Activated CD4-positive, alpha-beta T cell treated with anti-CD3 and anti-CD28 coated beads for 4 hours (primary cell): ENCODE measurements at regions not wholly inside any gene's neighbourhood (a gene's known extent, or its start where the extent isn't known, plus 50 kb on each side); places are given as distances from the start of the nearest gene placed in this dataset.
A peak's percentile ranks its signal among the peaks of the same experiment; 100 is the strongest.
"Not testable (repeated sequence)": the region's sequence is repeated elsewhere in the genome, so short reads cannot be mapped to it uniquely, and the experiment has no call there.

ENCODE experiments used
- DNase-seq, 2 donors: peaks; one replicate each; pipeline ENCODE4 v3.0.0-alpha.2; 2020

DNA sequence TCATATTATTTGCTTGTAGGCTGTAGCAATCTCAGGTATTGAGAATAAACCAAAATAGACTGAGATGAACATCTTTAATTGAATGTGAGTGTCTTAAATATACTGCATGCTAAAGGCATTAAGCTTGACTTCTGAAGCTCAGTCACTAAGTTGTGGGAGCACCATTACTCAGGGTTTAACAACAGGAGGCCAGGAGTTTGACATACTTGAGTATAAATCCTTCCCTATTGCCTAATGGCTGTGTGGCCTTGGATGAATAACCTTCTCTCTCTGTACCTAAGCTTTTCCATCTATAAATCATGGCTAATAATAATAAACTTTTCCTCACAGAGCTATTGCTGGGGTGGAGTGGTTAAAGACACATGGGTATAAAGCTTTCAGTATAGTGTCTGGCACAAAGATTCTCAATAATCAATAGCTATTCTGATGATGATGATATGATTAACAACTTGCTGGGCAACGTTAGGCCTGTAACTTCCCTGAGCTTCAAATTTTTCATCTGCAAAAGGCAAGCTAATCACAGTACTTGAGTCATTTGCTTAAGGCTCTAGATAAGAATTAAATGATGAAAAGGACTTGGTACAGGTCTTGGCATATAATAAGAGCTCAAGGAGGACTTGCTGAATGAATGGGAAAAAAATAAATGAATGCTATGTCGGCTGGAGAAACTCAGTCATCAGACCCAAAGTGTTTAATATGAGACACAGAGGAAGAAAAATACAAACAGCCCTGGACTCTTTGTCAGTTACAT lies 174.0 kb upstream of the IL12B start:
- DNase-seq, result no peak

- DNase-seq, result no peak
Observed at GRCh38 chr5:159504857-159505304, 174.6 kb upstream of the IL12B start.

GRCh38 chr5:159507055-159507454 lies 176.8 kb upstream of the IL12B start:
- DNase-seq, result no peak

- no peak for DNase-seq
Observed at GRCh38 chr5:159507661-159508060, 177.4 kb upstream of the IL12B start.

GRCh38 chr5:159508344-159508743 lies 178.1 kb upstream of the IL12B start:
- DNase-seq, result no peak

DNA sequence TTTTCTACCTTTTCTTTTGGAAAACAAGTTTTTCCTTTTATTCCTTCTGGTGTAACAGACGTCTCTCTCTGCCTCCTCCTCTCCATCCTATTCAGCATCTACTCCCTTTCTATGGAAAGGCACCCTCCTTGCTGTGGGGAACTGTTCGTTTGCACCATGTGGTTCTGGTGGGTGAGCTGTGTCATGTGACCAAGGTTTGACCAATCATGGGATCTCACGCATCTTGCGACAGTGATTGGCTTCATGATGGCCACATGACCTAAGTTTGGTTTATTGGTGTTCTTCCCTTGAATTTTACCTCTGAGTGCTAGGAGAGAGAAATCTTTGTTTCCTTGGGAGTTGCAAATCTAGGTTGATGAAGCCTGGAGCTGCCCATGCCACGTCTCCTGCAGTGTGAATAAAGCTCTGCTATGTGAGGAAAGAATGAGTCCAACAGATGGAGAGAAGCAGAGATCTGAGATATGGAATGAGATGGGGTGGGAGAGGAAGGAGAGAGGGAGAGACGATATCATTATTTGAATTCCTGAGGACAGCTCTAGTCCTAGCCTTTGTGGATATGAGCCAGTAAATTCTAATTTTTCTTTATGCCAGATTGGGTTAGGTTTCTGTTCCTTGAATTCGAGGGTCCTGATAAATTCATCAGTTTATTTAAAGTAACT lies 178.8 kb upstream of the IL12B start:
- DNase-seq, result no peak

DNA sequence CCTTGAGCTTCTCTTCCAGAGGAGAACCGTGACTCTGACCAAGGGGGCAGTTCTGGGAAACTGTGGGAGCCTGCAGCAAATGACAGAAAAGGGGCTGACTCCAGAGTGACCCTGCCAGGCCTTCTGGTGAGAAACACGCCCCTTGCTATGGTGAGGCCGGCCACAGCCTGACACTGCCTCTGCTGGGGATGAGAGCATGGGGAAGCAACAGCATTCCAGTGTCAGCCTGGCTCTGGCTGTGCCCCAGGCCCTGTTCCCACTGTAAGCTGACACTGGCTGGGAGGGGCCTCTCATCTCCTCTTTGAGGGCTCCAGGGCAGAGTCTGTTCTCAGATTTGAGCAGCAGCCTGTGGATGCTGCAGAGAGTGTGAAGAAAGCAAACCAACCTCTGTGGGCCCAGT lies 180.0 kb upstream of the IL12B start:
- DNase-seq, result no peak

DNA sequence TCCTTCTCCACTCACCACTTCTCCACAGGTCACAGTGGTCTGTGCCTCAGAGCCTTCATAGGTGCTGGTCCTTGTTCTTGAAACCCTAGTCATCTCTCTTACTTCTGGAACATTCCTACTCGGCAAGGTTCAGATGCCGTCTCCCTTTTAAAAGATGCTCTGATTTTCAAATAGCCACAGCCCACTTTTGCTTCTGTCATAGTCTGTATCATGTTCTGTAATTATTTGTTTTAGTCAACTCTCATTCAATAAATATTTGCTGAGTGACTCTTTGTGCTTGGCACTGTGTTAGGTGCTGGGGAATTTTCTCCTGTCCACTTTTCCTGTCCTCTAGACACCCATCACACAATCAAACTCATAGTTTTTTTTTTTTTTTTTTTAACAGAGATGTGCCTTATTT lies 181.3 kb upstream of the IL12B start:
- DNase-seq, result no peak

GRCh38 chr5:159512064-159512463 lies 181.8 kb upstream of the IL12B start:
- no peak for DNase-seq

DNA sequence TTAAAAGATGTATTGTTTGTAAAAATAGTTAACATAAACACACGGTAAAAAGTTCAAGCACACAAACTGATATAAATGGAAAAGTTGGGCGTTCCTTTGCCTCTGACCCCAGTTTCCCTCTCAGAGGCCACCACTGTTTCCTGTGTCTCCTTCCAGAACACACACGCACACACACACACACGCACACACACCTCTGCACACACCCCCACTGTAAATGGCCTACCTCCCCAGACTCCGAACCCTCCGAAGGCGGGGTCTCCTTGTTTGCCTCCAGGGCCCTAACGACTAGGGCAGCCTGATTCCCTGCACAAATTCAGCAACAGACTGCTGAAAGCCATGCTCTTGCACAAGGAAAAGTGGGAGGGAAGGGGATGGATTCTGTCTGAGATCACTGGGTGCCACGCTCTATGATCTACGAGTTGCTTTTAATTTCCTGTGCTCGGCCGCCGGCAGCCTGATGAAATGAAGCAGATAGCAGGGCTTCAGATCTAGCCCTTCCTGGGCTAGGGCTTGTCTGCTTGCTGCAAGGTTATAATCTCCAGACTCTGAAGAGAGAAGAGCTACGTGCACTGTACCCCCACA lies 184.0 kb upstream of the IL12B start:
- DNase-seq, result no peak

GRCh38 chr5:159515197-159515596 lies 184.9 kb upstream of the IL12B start:
- no peak for DNase-seq

- peak; percentile 44 to 65 for DNase-seq
Observed at GRCh38 chr5:159515909-159516415, 185.7 kb upstream of the IL12B start.

- DNase-seq, result no peak
Observed at GRCh38 chr5:159518371-159518770, 188.1 kb upstream of the IL12B start.

- no peak for DNase-seq
Observed at GRCh38 chr5:159519365-159519764, 189.1 kb upstream of the IL12B start.

GRCh38 chr5:159522841-159523240 lies 192.6 kb upstream of the IL12B start:
- no peak for DNase-seq

GRCh38 chr5:159524279-159524678 lies 194.0 kb upstream of the IL12B start:
- DNase-seq, result not testable (repeated sequence)

DNA sequence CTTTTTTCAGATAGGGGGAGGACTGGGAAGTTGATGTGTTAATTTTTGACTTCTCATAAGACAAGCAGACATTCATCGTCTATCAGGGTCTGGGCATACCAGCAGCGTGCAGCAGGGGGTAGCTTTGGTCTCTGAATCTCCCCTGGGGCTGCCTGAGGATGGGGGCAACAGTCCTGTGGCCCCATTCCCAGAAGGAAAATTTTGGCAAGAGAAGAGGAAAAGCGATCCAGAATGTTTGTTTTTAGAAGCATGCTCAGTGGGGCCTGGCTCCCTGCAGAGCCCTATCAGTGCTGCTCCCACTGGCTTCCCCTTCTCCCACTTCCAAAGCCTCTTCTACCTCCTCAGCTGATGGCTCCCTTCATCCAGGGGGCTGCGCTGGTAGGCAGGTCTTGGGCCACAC lies 194.8 kb upstream of the IL12B start:
- DNase-seq, result no peak

DNA sequence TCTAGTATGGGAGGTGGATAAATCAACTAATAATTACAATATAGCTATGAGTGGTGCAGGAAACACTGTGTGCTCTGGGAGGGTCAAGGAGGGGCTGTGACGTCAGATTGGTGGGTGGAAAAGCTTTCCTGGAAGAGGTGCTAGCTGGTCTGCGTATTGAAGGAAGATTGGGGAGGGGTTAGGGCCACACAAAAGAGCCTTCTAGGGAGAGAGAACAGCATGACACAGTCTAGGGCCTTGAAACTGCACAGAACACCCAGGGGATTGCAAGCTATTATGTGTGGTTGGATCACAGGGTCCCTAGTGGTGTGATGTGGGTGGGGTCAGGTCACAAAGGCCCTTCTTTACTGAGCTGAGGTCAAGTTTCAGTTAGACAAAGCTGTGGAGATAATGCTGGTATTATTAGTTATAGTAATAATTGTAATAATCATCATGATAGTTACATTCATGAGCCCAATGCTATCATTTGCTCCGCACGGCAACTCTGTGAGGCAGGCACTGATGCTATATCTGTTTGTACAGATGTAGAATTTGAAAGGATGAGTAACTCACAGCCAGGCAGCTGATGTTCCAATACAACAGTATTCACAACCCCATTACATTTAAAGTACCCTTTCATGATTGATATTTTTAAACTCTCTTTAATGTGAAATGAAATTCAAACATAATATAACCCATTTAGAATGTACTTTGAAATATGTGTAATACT lies 197.4 kb upstream of the IL12B start:
- no peak for DNase-seq

- DNase-seq, result no peak
Observed at GRCh38 chr5:159531554-159532105, 201.3 kb upstream of the IL12B start.

GRCh38 chr5:159533197-159533596 lies 202.9 kb upstream of the IL12B start:
- no peak for DNase-seq

- no peak for DNase-seq
Observed at GRCh38 chr5:159536166-159536565, 205.9 kb upstream of the IL12B start.

DNA sequence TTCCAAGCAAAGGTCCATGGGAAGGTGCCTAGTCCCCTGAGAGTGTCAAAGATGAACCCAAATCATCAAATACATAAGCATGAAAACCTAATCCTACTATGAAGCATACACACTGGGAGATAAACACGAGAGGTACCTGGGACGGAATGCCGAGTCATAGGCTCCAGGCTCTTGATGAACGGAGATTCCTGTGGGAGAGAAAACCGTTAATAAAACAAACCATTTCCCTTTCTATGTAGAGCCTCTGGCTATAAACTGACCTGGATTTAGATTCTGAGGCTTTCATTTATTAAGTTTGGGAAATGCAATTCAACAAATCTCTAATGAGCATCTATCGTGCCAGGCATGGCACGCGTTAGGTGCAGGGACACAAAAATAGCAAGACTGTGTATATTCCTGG lies 206.4 kb upstream of the IL12B start:
- DNase-seq, result no peak

DNA sequence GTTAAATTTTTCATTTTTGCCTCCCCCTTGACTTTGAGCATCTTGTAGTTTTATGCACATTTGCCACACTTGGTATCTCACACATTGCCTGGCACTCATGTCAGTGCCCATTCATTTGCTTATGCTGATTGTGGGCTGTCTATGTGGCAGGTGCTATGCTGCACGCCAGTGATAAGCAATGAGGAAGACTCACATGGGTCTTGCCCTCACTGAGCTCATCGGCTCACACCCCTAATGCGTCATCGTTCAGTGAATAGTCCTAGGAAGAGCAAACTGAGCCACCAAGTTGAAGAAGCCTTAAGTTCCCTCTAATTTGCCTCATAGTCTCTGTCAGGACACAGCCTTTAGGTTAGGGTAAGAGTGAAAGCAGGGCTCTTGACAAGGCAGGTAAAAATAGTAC lies 209.4 kb upstream of the IL12B start:
- DNase-seq, result no peak
